SK-N-SH (cell line): ENCODE measurements at regions not wholly inside any gene's neighbourhood (a gene's known extent, or its start where the extent isn't known, plus 50 kb on each side); places are given as distances from the start of the nearest gene placed in this dataset.

Source experiments
- CTCF ChIA-PET: fragments of 300-600, 350-600 bp; formaldehyde crosslinking; extraction: SDS; loops from one replicate; lab custom pipeline; 2021; lab: Yijun Ruan, JAX
- POLR2A ChIA-PET: fragments of 350-600 bp; sonication (Branson Sonifier 250); formaldehyde crosslinking; extraction: SDS; loops from one replicate; lab custom pipeline; 2020; ENCODE audit warnings: antibody characterized with exemption, inconsistent platforms; lab: Yijun Ruan, JAX
- DNase-seq: peaks from one replicate; pipeline ENCODE4 v3.0.0; 2012
- H2AFZ ChIP-seq: fragments of 200-600 bp; sonication (generic); 2 replicates; pipeline ENCODE4 v1.8.1; 2016; ENCODE audit warnings: antibody characterized with exemption, mild to moderate bottlenecking, low read depth
- H3F3A ChIP-seq: fragments of 200-600 bp; sonication (generic); replicated peaks from 2 replicates; pipeline ENCODE3; 2016; ENCODE audit warnings: antibody characterized with exemption, mild to moderate bottlenecking; ENCODE audit not compliant: insufficient read depth
- H3K27ac ChIP-seq, 2 experiments: fragments of 200-500 bp in 1 of 2; fragments of 200-600 bp in 1 of 2; sonication (Bioruptor generic) in 1 of 2; sonication (generic), shearing (Covaris generic) in 1 of 2; 2 replicates each; pipeline versions ENCODE4 v1.5.1 to v1.6.1; 2014 to 2016; ENCODE audit warnings: low read depth in 2 of 2, inconsistent platforms in 1 of 2, low read length in 1 of 2, mild to moderate bottlenecking in 1 of 2, mixed read lengths in 1 of 2
- H3K27me3 ChIP-seq: fragments of 200-600 bp; sonication (generic), shearing (Covaris generic); 2 replicates; pipeline ENCODE4 v1.6.1; 2016; ENCODE audit warnings: mixed run types; ENCODE audit not compliant: insufficient read depth
- H3K36me3 ChIP-seq, 2 experiments: fragments of 200-500 bp in 1 of 2; fragments of 200-600 bp in 1 of 2; sonication (Bioruptor generic) in 1 of 2; sonication (generic) in 1 of 2; replicated peaks in 1 of 2; 2 replicates each; pipeline versions ENCODE3 to v1.5.1; 2014 to 2016; ENCODE audit warnings: low read length in 1 of 2, mild to moderate bottlenecking in 1 of 2; ENCODE audit not compliant: insufficient read depth in 2 of 2, control insufficient read depth in 1 of 2
- H3K4me1 ChIP-seq, 2 experiments: fragments of 200-500 bp in 1 of 2; fragments of 200-600 bp in 1 of 2; sonication (Bioruptor generic) in 1 of 2; sonication (generic), shearing (Covaris generic) in 1 of 2; 2 replicates each; pipeline versions ENCODE4 v1.5.1 to v1.6.1; 2014 to 2016; ENCODE audit warnings: low read depth in 1 of 2, low read length in 1 of 2, mixed run types in 1 of 2; ENCODE audit not compliant: insufficient read depth in 2 of 2, control insufficient read depth in 1 of 2
- H3K4me2 ChIP-seq: fragments of 200-600 bp; sonication (generic), shearing (Covaris generic); 2 replicates; pipeline ENCODE4 v1.6.1; 2017; ENCODE audit warnings: mixed run types
- H3K4me3 ChIP-seq, 2 experiments: fragments of 200-500 bp in 1 of 2; fragments of 200-600 bp in 1 of 2; sonication (Bioruptor generic) in 1 of 2; sonication (generic), shearing (Covaris generic) in 1 of 2; 2 replicates each; pipeline versions ENCODE4 v1.5.1 to v1.8.1; 2014 to 2016; ENCODE audit warnings: low read depth in 2 of 2, inconsistent platforms in 1 of 2, low read length in 1 of 2, mild to moderate bottlenecking in 1 of 2, mixed read lengths in 1 of 2, moderate library complexity in 1 of 2
- H3K79me2 ChIP-seq: fragments of 200-600 bp; sonication (generic); 2 replicates; pipeline ENCODE4 v1.8.1; 2017; ENCODE audit warnings: mild to moderate bottlenecking; ENCODE audit not compliant: insufficient read depth
- H3K9ac ChIP-seq: fragments of 200-600 bp; sonication (generic); 2 replicates; pipeline ENCODE4 v1.6.1; 2017; ENCODE audit warnings: mixed run types
- H3K9me2 ChIP-seq: fragments of 200-600 bp; sonication (generic); 2 replicates; pipeline ENCODE4 v1.6.1; 2017; ENCODE audit warnings: mixed run types
- H3K9me3 ChIP-seq: fragments of 200-600 bp; sonication (generic); 2 replicates; pipeline ENCODE4 v1.6.1; 2017; ENCODE audit warnings: mixed run types, mild to moderate bottlenecking, moderate library complexity
- H4K20me1 ChIP-seq: fragments of 200-600 bp; sonication (generic); 2 replicates; pipeline ENCODE4 v1.6.1; 2017; ENCODE audit warnings: mild to moderate bottlenecking, mixed run types; ENCODE audit not compliant: insufficient read depth
- CHD2 ChIP-seq: fragments of 150-350 bp; IDR thresholded peaks from 2 replicates; pipeline ENCODE4 v1.6.1; 2018; ENCODE audit warnings: low read length; ENCODE audit not compliant: partially characterized antibody
- CTCF ChIP-seq: fragments of 200-600 bp; sonication (generic); IDR thresholded peaks from 2 replicates; pipeline ENCODE4 v1.6.1; 2017; ENCODE audit warnings: antibody characterized with exemption, mild to moderate bottlenecking, moderate library complexity
- EP300 ChIP-seq, 2 experiments: IDR thresholded peaks; 2 replicates each; pipeline versions ENCODE4 v1.4.0 to v1.6.1; 2012; ENCODE audit warnings: borderline replicate concordance in 1 of 2, low read depth in 1 of 2, low read length in 1 of 2
- EZH2phosphoT487 ChIP-seq: fragments of 200-600 bp; sonication (generic); IDR thresholded peaks from 2 replicates; pipeline ENCODE4 v1.6.1; 2017; ENCODE audit warnings: low read depth, mixed run types, mild to moderate bottlenecking, antibody characterized with exemption, moderate library complexity, borderline replicate concordance
- FOSL2 ChIP-seq: IDR thresholded peaks from 2 replicates; pipeline ENCODE4 v1.4.0; 2012; ENCODE audit warnings: low read depth, mild to moderate bottlenecking, moderate library complexity, borderline replicate concordance
- FOXJ3 ChIP-seq: sonication (generic); formaldehyde crosslinking; IDR thresholded peaks from 2 replicates; pipeline ENCODE4 v1.5.1; 2020; ENCODE audit warnings: mild to moderate bottlenecking, missing genetic modification reagents
- GABPA ChIP-seq: IDR thresholded peaks from 2 replicates; pipeline ENCODE4 v1.4.0; 2012; ENCODE audit warnings: low read depth, mild to moderate bottlenecking
- IRF3 ChIP-seq: fragments of 150-350 bp; IDR thresholded peaks from 2 replicates; pipeline ENCODE4 v1.6.1; 2016; ENCODE audit warnings: mild to moderate bottlenecking, low read depth, low read length
- MAX ChIP-seq: IDR thresholded peaks from 2 replicates; pipeline ENCODE4 v1.4.0; 2012; ENCODE audit warnings: low read depth
- MXI1 ChIP-seq: IDR thresholded peaks from 2 replicates; pipeline ENCODE4 v1.6.1; 2012; ENCODE audit warnings: mild to moderate bottlenecking, low read depth, low read length, improper control_type of control experiment
- NFIC ChIP-seq: IDR thresholded peaks from 2 replicates; pipeline ENCODE4 v1.4.0; 2012; ENCODE audit warnings: borderline replicate concordance
- POLR2AphosphoS5 ChIP-seq: IDR thresholded peaks from 2 replicates; pipeline ENCODE4 v1.6.1; 2012; ENCODE audit warnings: low read depth, low read length
- RAD21 ChIP-seq: IDR thresholded peaks from 2 replicates; pipeline ENCODE4 v1.6.1; 2012; ENCODE audit warnings: mild to moderate bottlenecking, low read length
- RCOR1 ChIP-seq: fragments of 150-350 bp; IDR thresholded peaks from 2 replicates; pipeline ENCODE4 v1.6.1; 2017; ENCODE audit warnings: antibody characterized with exemption, low read length
- SIN3A ChIP-seq: IDR thresholded peaks from 2 replicates; pipeline ENCODE4 v1.6.1; 2012; ENCODE audit warnings: low read depth, mild to moderate bottlenecking, low read length, moderate library complexity, borderline replicate concordance
- SMC3 ChIP-seq: IDR thresholded peaks from 2 replicates; pipeline ENCODE4 v1.6.1; 2012; ENCODE audit warnings: low read depth, low read length, improper control_type of control experiment
- TAF1 ChIP-seq: IDR thresholded peaks from 2 replicates; pipeline ENCODE4 v1.6.1; 2012; ENCODE audit warnings: low read depth, mild to moderate bottlenecking, low read length, moderate library complexity, borderline replicate concordance
- USF2 ChIP-seq: fragments of 150-350 bp; IDR thresholded peaks from 2 replicates; pipeline ENCODE4 v1.6.1; 2017; ENCODE audit warnings: antibody characterized with exemption, low read length, low read depth, borderline replicate concordance
- YY1 ChIP-seq: IDR thresholded peaks from 2 replicates; pipeline ENCODE4 v1.4.0; 2012; ENCODE audit warnings: low read depth, mild to moderate bottlenecking
- WGBS: methylation state at CpG from one replicate; pipeline ENCODE4 v1.1.6; 2017; ENCODE audit warnings: low lambda C conversion rate; 5-methylcytosine and 5-hydroxymethylcytosine counted together
- TF ChIP-seq, protein P1 (sequence below): IDR thresholded peaks from 2 replicates; pipeline ENCODE4; 2012

DNA sequence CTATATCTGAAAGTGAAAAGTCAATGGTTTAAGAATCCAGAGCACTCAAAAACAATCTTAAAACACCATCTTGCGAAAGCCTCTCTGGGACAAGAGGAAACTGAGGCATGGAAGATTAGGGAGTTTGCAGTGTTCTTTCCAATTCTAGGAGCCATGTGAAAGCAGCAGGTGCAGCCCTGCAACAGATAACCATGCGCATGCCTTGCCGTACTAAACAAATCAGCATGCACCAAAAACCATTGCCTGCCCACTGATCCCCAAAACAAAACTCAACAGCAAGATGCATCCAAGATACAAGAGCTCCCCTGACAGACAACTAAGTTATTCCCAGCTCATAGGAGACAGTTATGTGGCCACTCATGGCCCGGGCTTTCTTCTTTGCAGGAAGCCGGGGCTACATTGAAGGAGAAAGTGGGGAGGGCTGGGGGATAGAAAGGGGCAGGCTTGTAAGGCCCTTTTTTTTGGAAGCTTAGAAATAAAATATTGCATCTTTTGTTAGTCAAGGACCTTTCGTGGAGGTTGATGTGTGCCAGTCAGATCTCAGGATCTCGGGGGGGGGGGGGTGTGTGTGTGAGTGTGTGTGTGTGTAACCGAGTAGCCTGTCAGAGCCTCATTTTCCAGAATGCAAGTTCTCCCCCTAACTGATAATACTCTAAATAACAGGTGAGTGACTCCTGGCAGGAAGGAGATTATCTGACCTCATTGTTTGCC is 178.4 kb downstream of the MBOAT1 start:
- Histone ChIP-seq H3K9me3 (no peaks in the 10 kb centered on the region), H2AFZ (no peak overlapping the region), H4K20me1 (no peaks in the 10 kb centered on the region), H3K27ac (no peak overlapping the region), H3F3A (peaks cover 4% of the 10 kb centered on the region), H3K9ac (no peak overlapping the region), H3K9me2 (no peaks in the 10 kb centered on the region), H3K4me3 (no peak overlapping the region), H3K79me2 (no peaks in the 10 kb centered on the region), H3K4me2 (no peak overlapping the region), H3K27me3 (peaks cover 17% of the 10 kb centered on the region), H3K36me3 (no peaks in the 10 kb centered on the region), H3K4me1 (no peaks in the 10 kb centered on the region)
- TF ChIP-seq SIN3A (no peak), CHD2 (no peak), EP300 (IDR thresholded peaks at IDR 0.05; ENCODE audit: borderline replicate concordance in 1 of 2, low read depth in 1 of 2, low read length in 1 of 2) (no peak), YY1 (no peak), MXI1 (no peak), RAD21 (no peak), USF2 (no peak), SMC3 (no peak), RCOR1 (no peak), FOXJ3 (CRISPR knock-in tag) (no peak), MAX (no peak), IRF3 (no peak), TAF1 (no peak), EZH2phosphoT487 (no peak), FOSL2 (no peak), POLR2AphosphoS5 (no peak), NFIC (no peak), GABPA (no peak), CTCF (no peak)
- TF ChIP-seq, protein P1, sequence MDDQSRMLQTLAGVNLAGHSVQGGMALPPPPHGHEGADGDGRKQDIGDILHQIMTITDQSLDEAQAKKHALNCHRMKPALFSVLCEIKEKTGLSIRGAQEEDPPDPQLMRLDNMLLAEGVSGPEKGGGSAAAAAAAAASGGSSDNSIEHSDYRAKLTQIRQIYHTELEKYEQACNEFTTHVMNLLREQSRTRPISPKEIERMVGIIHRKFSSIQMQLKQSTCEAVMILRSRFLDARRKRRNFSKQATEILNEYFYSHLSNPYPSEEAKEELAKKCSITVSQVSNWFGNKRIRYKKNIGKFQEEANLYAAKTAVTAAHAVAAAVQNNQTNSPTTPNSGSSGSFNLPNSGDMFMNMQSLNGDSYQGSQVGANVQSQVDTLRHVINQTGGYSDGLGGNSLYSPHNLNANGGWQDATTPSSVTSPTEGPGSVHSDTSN, result no peak
- POLR2A ChIA-PET, result no interaction called here
- CTCF ChIA-PET, result no interaction called here
- DNase-seq, result no peak
- 42% methylated on average over 8 of the region's 8 CpGs for WGBS
